ENCODE measurements at regions not wholly inside any gene's neighbourhood (a gene's known extent, or its start where the extent isn't known, plus 50 kb on each side); places are given as distances from the start of the nearest gene placed in this dataset.

DNA sequence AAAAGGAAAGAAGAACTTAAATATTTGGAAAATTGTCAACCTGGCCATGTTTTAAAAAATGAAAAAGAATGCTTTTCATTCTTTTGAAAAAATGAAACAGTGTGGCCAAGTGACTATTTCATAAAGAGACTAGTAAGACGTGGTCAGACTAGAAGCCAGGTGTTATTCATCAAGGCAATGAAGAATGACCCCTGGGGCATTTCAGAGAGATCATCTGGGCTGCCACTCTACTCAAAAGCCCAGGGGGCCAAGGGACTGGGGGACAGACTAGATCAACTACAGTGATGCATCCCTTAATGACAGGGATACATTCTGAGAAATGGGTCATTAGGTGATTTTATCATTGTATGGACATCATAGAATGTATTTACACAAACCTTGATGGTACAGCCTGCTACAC lies 199.4 kb downstream of the STK31 start:
- TF ChIP-seq CTCF (optimal IDR thresholded peaks at IDR 0.05 in 1 of 3, IDR thresholded peaks at IDR 0.05 in 1 of 3, conservative IDR thresholded peaks at IDR 0.05 in 1 of 3; ENCODE audit: extremely low read depth in 1 of 3, insufficient read depth in 2 of 3, low read length in 3 of 3) (no peak), EZH2 (IDR thresholded peaks at IDR 0.05; ENCODE audit: low read length) (no peak)
